GM21619 (cell line): ENCODE measurements at regions not wholly inside any gene's neighbourhood (a gene's known extent, or its start where the extent isn't known, plus 50 kb on each side); places are given as distances from the start of the nearest gene placed in this dataset.

Experiments
- ATAC-seq: cut with Tn5 transposase; IDR thresholded peaks from one replicate; pipeline ENCODE4 v1.9.1; 2021; ENCODE audit not compliant: unreplicated experiment

- no peak for ATAC-seq
Observed at GRCh38 chr3:116927918-116928317, 218.3 kb downstream of the TUSC7 start.

DNA sequence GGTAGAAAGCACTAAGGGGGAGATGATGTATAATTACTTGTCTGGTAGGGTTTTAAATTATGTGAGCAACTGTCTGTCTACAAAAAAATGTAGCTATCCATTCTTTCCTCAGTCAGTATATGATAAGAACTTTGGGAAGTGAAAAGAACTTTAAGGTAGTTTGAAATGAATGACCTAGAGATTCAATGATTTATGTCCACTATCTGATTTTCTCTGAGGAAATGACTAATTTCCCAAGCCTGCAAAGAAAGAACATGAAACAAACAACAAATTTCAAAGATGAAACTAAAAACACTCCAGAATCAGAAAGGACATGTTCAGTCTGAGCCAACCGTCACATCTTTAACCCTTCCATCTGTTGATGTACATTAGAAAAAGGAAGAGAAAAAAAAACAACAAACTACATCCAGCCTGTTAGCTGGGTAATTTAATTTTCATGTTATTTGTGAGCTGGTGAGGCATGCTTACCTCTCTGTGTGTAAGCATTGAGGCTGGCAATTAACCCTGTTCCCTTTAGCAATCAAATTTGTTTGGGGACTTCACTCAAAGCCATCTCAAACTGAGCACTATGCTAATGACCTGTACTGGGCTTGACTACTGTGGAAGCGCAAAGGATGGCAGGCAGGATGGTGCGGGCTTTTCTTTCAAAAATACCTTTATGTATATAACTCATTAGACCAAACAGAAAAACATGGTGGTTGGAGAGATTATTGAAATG is 220.1 kb downstream of the TUSC7 start:
- no peak for ATAC-seq

DNA sequence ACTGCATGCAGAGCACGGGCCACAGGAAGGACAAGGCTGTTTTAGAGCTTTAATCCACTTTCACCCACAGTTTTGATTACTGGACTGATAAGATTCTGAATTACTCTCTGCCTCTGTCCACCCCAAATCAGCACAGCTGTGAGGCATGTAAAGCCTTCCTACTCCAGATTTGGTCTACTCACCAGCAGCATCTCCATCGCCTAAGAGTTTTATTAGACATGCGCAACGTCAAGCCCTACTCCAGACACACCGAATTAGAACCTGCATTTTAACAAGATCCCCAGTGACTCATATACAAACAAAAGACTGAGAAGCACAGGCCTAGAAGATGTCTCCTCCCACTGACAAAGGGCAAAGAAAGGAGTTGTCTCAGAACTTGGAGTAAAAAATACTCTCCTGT is 221.2 kb downstream of the TUSC7 start:
- no peak for ATAC-seq

- no peak for ATAC-seq
Observed at GRCh38 chr3:116939091-116939490, 229.5 kb downstream of the TUSC7 start.

GRCh38 chr3:116939550-116939949 is 230.0 kb downstream of the TUSC7 start:
- no peak for ATAC-seq

GRCh38 chr3:116940719-116941118 is 231.1 kb downstream of the TUSC7 start:
- ATAC-seq = no peak

- no peak for ATAC-seq
Observed at GRCh38 chr3:116946376-116946775, 236.8 kb downstream of the TUSC7 start.

DNA sequence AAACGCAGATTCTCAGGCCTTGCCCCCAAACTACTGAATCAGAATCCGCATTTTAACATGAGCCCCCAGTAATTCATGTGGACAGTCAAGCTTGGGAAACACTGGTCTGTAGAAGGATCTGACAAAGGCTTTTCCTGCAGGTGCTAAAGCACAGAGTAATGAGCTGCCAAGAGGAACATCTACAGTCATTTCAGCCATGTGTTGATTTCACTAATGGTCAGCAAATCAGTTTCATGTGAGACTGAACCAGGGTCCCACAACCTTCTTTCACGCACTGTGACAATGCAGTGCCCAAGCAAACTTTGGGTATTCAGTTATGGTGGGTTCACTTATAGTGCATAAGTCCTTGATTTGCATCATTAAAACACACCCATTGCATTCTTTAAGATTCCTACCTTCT is 237.6 kb downstream of the TUSC7 start:
- no peak for ATAC-seq

- no peak for ATAC-seq
Observed at GRCh38 chr3:116947809-116948208, 238.2 kb downstream of the TUSC7 start.

- ATAC-seq = no peak
Observed at GRCh38 chr3:116950301-116951055, 240.9 kb downstream of the TUSC7 start.

GRCh38 chr3:116951610-116952009 is 242.0 kb downstream of the TUSC7 start:
- ATAC-seq = no peak

DNA sequence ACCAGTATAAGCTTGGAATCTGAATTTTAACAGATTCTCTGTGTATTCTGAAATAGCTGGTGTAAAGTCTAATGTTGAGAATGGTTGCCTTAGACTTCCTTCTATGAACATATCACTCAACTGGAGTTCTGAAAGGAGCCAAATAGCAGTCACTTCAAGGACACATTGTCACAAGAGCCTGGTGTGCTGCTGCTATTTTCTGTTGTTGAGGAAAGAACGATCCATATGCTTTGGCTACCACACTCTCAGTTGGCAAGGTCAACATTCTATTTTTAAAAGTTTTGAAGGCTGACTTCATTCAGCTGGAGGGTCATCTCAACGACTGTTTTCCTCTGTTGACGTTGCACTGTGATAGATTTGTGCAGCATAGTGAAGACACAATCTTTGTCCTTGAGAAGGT is 248.7 kb downstream of the TUSC7 start:
- ATAC-seq = no peak

DNA sequence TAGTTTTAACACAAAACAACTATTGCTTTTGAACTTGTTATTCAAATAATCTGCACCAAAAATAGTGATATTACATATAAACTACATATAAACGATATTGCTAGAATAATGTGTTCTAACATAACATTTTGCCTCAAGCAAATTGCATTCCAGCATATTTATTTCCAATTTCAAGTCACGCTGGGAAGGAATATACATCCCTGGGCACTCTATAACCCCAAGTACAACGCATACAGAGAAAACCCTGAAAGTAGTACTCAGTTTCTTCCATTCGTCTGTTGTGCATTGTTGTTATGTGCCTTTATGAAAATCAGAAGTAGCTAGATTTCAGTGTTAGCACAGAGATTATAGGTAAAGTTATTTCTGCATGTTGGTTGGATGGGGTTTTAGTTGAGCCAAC is 251.5 kb downstream of the TUSC7 start:
- no peak for ATAC-seq

DNA sequence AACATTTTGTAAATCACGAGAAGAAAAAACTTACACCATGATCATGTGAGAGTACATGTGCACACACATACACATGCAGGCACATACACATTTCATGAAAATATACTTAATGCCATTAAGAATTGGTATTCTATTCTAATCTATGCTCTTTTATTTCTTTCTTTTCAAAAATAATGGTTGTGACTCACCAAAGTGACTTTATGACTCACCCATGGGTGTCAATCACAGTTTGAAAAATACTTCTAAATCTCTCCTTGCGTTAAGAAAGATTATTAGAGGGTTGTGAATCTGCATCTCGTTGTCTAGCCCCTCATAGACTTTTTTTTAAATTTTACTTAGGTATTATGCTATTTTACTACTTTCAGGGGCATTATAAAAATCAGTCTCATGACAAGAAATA is 254.2 kb downstream of the TUSC7 start:
- ATAC-seq = no peak

GRCh38 chr3:116966649-116967048 is 257.1 kb downstream of the TUSC7 start:
- no peak for ATAC-seq

DNA sequence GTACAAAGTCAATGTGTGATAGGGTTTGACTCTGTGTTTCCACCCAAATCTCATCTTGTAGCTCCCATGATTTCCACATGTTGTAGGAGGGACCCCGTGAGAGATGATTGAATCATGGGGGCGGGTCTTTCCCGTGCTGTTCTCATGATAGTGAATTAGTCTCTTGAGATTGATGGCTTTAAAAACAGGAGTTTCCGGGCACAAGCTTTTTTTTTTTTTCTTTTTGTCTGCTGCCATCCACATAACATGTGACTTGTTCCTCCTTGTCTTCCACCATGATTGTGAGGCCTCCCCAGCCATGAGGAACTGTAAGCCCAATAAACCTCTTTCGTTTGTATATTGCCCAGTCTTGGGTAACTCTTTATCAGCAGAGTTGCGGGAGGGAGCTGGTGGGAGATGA is 259.6 kb downstream of the TUSC7 start:
- ATAC-seq = no peak

DNA sequence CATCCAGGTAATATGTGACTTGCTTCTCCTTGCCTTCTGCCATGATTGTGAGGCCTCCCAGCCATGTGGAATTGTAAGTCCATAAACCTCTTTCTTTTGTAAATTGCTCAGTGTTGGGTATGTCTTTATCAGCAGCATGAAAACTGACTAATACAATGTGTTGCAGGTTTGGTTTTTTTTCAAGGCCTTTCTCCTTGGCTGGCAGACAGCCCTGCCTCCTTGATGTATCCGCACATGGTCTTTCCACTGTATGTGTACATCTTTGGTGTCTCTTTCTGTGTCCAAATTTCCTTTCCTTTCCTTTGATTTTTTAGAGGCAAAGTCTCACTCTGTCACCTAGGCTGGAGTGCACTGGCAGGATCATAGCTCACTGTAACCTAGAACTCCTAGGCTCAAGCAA is 260.1 kb downstream of the TUSC7 start:
- no peak for ATAC-seq

DNA sequence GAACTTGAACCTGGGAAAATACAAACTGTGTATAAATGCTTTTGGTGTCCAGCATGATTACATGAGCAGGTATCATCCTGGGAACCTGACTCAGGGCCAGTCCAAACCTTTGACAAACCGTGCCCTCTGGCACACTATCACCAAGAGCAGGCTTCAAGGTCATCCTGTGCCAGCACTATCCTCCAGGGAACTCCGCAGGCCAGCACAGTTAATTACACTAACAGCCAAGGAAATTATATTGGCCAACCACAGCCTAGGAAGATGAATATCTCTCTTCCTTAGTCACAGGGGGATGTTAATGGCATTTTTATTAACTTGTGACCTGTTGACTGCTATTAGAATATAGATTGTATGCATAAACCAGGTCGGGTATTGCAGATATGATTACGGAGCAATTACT is 262.0 kb downstream of the TUSC7 start:
- ATAC-seq = no peak

GRCh38 chr3:116974702-116975101 is 265.1 kb downstream of the TUSC7 start:
- ATAC-seq = no peak

GRCh38 chr3:116977441-116977840 is 267.9 kb downstream of the TUSC7 start:
- no peak for ATAC-seq

GRCh38 chr3:116980099-116980498 is 270.5 kb downstream of the TUSC7 start:
- ATAC-seq = no peak

GRCh38 chr3:116981089-116981488 is 271.5 kb downstream of the TUSC7 start:
- ATAC-seq = no peak

GRCh38 chr3:116984301-116984700 is 274.7 kb downstream of the TUSC7 start:
- no peak for ATAC-seq
